Fibroblast of the aortic adventitia (primary cell): ENCODE measurements at regions not wholly inside any gene's neighbourhood (a gene's known extent, or its start where the extent isn't known, plus 50 kb on each side); places are given as distances from the start of the nearest gene placed in this dataset.

Experiments
- DNase-seq: peaks from one replicate; pipeline ENCODE4 v3.0.0-alpha.2; 2010; ENCODE audit warnings: low read depth
- H3K4me3 ChIP-seq: 2 replicates; pipeline ENCODE4 v1.5.1; 2011; ENCODE audit warnings: low read depth, mild to moderate bottlenecking, control low read depth, low read length, moderate library complexity
- CTCF ChIP-seq: IDR thresholded peaks from 2 replicates; pipeline ENCODE4 v1.5.1; 2011; ENCODE audit warnings: mild to moderate bottlenecking, low read length, control low read depth, inconsistent platforms; ENCODE audit not compliant: insufficient read depth

- H3K4me3 ChIP-seq = no peak overlapping the region
- peak; percentile 37 for DNase-seq
- TF ChIP-seq CTCF = no peak
These were observed 395.3 kb downstream of the AEBP2 start for GRCh38 chr12:19834592-19834991.

GRCh38 chr12:19836056-19836455 lies 396.8 kb downstream of the AEBP2 start:
- no peak for TF ChIP-seq CTCF
- no peak for DNase-seq
- no peak overlapping the region for H3K4me3 ChIP-seq

- H3K4me3 ChIP-seq = no peak overlapping the region
- TF ChIP-seq CTCF = no peak
- no peak for DNase-seq
These were observed 397.2 kb downstream of the AEBP2 start for GRCh38 chr12:19836456-19836855.

- TF ChIP-seq CTCF = no peak
- peak; percentile 51 for DNase-seq
- no peak overlapping the region for H3K4me3 ChIP-seq
These were observed 398.3 kb downstream of the AEBP2 start for GRCh38 chr12:19837543-19837942.

GRCh38 chr12:19841451-19841850 lies 402.2 kb downstream of the AEBP2 start:
- H3K4me3 ChIP-seq = no peak overlapping the region
- DNase-seq = peak; percentile 26
- no peak for TF ChIP-seq CTCF

- peak overlapping the region; percentile 20 for H3K4me3 ChIP-seq
- no peak for TF ChIP-seq CTCF
- peak; percentile 56 for DNase-seq
These were observed 402.8 kb downstream of the AEBP2 start for GRCh38 chr12:19842116-19842515.

- H3K4me3 ChIP-seq = no peak overlapping the region
- no peak for TF ChIP-seq CTCF
- no peak for DNase-seq
These were observed 404.9 kb downstream of the AEBP2 start for GRCh38 chr12:19844224-19844623.
